Amniotic epithelial cell (primary cell): ENCODE measurements at regions not wholly inside any gene's neighbourhood (a gene's known extent, or its start where the extent isn't known, plus 50 kb on each side); places are given as distances from the start of the nearest gene placed in this dataset.
A peak's percentile ranks its signal among the peaks of the same experiment; 100 is the strongest.

ENCODE experiments used
- DNase-seq: peaks from one replicate; pipeline ENCODE4 v3.0.0-alpha.2; 2010; ENCODE audit warnings: low read depth

GRCh38 chrX:43018031-43018430 lies 240.1 kb upstream of the PPP1R2C start:
- peak; percentile 45 for DNase-seq

- no peak for DNase-seq
These were observed 241.1 kb upstream of the PPP1R2C start for GRCh38 chrX:43019021-43019420.

GRCh38 chrX:43025806-43026315 lies 247.9 kb upstream of the PPP1R2C start:
- DNase-seq = no peak

- DNase-seq = no peak
These were observed 286.1 kb upstream of the PPP1R2C start for GRCh38 chrX:43064096-43064495.

- DNase-seq = no peak
These were observed 288.0 kb upstream of the PPP1R2C start for GRCh38 chrX:43065978-43066377.

- no peak for DNase-seq
These were observed 290.7 kb upstream of the PPP1R2C start for GRCh38 chrX:43068639-43069038.

- DNase-seq = no peak
These were observed 305.1 kb upstream of the PPP1R2C start for GRCh38 chrX:43083016-43083415.

GRCh38 chrX:43087830-43088229 lies 309.9 kb upstream of the PPP1R2C start:
- DNase-seq = no peak

- no peak for DNase-seq
These were observed 318.9 kb upstream of the PPP1R2C start for GRCh38 chrX:43096830-43097229.

GRCh38 chrX:43106009-43106408 lies 328.0 kb upstream of the PPP1R2C start:
- DNase-seq = no peak

- DNase-seq = no peak
These were observed 330.9 kb upstream of the PPP1R2C start for GRCh38 chrX:43108828-43109227.

GRCh38 chrX:43121637-43122036 lies 343.7 kb upstream of the PPP1R2C start:
- peak; percentile 2 for DNase-seq

- no peak for DNase-seq
These were observed 361.7 kb upstream of the PPP1R2C start for GRCh38 chrX:43139645-43140044.

- DNase-seq = no peak
These were observed 362.6 kb upstream of the PPP1R2C start for GRCh38 chrX:43140582-43140981.

- no peak for DNase-seq
These were observed 363.9 kb upstream of the PPP1R2C start for GRCh38 chrX:43141885-43142284.

- DNase-seq = no peak
These were observed 370.3 kb upstream of the PPP1R2C start for GRCh38 chrX:43148305-43148704.

- no peak for DNase-seq
These were observed 387.5 kb upstream of the PPP1R2C start for GRCh38 chrX:43165343-43165920.

GRCh38 chrX:43166874-43167273 lies 388.9 kb upstream of the PPP1R2C start:
- DNase-seq = no peak

- no peak for DNase-seq
These were observed 397.5 kb upstream of the PPP1R2C start for GRCh38 chrX:43175434-43175833.

- DNase-seq = no peak
These were observed 398.7 kb upstream of the PPP1R2C start for GRCh38 chrX:43176686-43177085.

GRCh38 chrX:43188296-43188695 lies 410.3 kb upstream of the PPP1R2C start:
- no peak for DNase-seq

GRCh38 chrX:43211570-43211969 lies 433.6 kb upstream of the PPP1R2C start:
- DNase-seq = no peak

GRCh38 chrX:43218198-43218597 lies 437.9 kb upstream of the MAOA start:
- DNase-seq = no peak

GRCh38 chrX:43224496-43224895 lies 431.6 kb upstream of the MAOA start:
- no peak for DNase-seq
